K562 (cell line): ENCODE measurements at regions not wholly inside any gene's neighbourhood (a gene's known extent, or its start where the extent isn't known, plus 50 kb on each side); places are given as distances from the start of the nearest gene placed in this dataset.

Experiments
- ATAC-seq: fragments of 200-7000 bp; cut with Tn5 transposase; 3 replicates; pipeline ENCODE4 v1.9.1; 2020; ENCODE audit warnings: moderate library complexity
- BruUV-seq: library from RNA; stranded (reverse); fragments of 400-500 nt; replicated peaks from 2 replicates; lab custom pipeline; 2021; lab: Mats Ljungman, UMichigan
- CTCF ChIA-PET: fragments of 300-600 bp; formaldehyde crosslinking; extraction: SDS; loops from one replicate; lab custom pipeline; 2021; ENCODE audit warnings: low intra/inter-chr PET ratio; lab: Yijun Ruan, JAX
- POLR2A ChIA-PET: fragments of 300-600, 350-650 bp; sonication (Branson Sonifier 250); formaldehyde crosslinking; extraction: SDS; loops from one replicate; lab custom pipeline; 2021; ENCODE audit warnings: antibody characterized with exemption, inconsistent platforms; lab: Yijun Ruan, JAX
- DNase-seq, 4 experiments: peaks; one replicate each; pipeline versions ENCODE4 v3.0.0 to v3.0.0-alpha.2; 2011 to 2018; ENCODE audit warnings: low spot score in 3 of 4, mixed read lengths in 3 of 4; ENCODE audit errors: extremely low read depth in 1 of 4
- FAIRE-seq: peaks from 2 replicates; lab custom pipeline; 2011; peaks lifted over from hg19 to GRCh38; lab: Jason Lieb, UNC
- H2AFZ ChIP-seq: 2 replicates; pipeline ENCODE4 v1.6.0; 2011; ENCODE audit warnings: low read depth, low read length, control low read depth, inconsistent platforms
- H3K27ac ChIP-seq: fragments of 200-600 bp; 3 replicates; pipeline ENCODE4 v1.8.0; 2011; ENCODE audit warnings: low read depth, mild to moderate bottlenecking, control low read depth, inconsistent platforms, low read length, moderate library complexity, mixed read lengths; ENCODE audit errors: extremely low read depth
- H3K27me3 ChIP-seq, 2 experiments: fragments of 300-600 bp in 1 of 2; 2 replicates in 1 of 2; 3 replicates in 1 of 2; pipeline versions ENCODE4 v1.6.0 to v1.8.0; 2011; ENCODE audit warnings: inconsistent platforms in 2 of 2, low read length in 2 of 2, mild to moderate bottlenecking in 1 of 2, mixed read lengths in 1 of 2, moderate library complexity in 1 of 2; ENCODE audit not compliant: control insufficient read depth in 2 of 2, insufficient read depth in 2 of 2
- H3K36me3 ChIP-seq: fragments of 300-600 bp; 3 replicates; pipeline ENCODE4 v1.8.0; 2011; ENCODE audit warnings: mild to moderate bottlenecking, low read length, inconsistent platforms; ENCODE audit not compliant: control insufficient read depth, insufficient read depth
- H3K4me1 ChIP-seq, 2 experiments: fragments of 200-600 bp in 1 of 2; replicated peaks in 1 of 2; 2 replicates in 1 of 2; 3 replicates in 1 of 2; pipeline versions ENCODE4 v1.5.1 to v1.8.0; 2011; ENCODE audit warnings: inconsistent platforms in 2 of 2, low read length in 2 of 2, mild to moderate bottlenecking in 1 of 2, mixed read lengths in 1 of 2, moderate library complexity in 1 of 2; ENCODE audit not compliant: control insufficient read depth in 2 of 2, insufficient read depth in 2 of 2
- H3K4me2 ChIP-seq: 2 replicates; pipeline ENCODE4 v1.6.1; 2011; ENCODE audit warnings: low read length, control low read depth, inconsistent platforms, mixed read lengths; ENCODE audit not compliant: insufficient read depth
- H3K4me3 ChIP-seq: fragments of 200-600 bp; sonication (generic), shearing (Covaris generic); 2 replicates; pipeline ENCODE4 v1.5.1; 2016; ENCODE audit warnings: control low read depth, inconsistent platforms
- H3K79me2 ChIP-seq: fragments of 200-600 bp; 3 replicates; pipeline ENCODE4 v1.8.0; 2011; ENCODE audit warnings: low read length, inconsistent platforms; ENCODE audit not compliant: control insufficient read depth, insufficient read depth
- H3K9ac ChIP-seq, 2 experiments: 2 replicates each; pipeline versions ENCODE4 v1.6.0 to v1.6.1; 2011; ENCODE audit warnings: low read depth in 2 of 2, low read length in 2 of 2, control low read depth in 1 of 2, inconsistent platforms in 1 of 2, mild to moderate bottlenecking in 1 of 2, mixed read lengths in 1 of 2; ENCODE audit not compliant: insufficient read depth in 1 of 2
- H3K9me1 ChIP-seq: one replicate; pipeline ENCODE4 v1.6.0; 2011; ENCODE audit warnings: inconsistent platforms, mild to moderate bottlenecking, low read length, moderate library complexity; ENCODE audit not compliant: control insufficient read depth, insufficient read depth
- H3K9me3 ChIP-seq: replicated peaks from 2 replicates; pipeline ENCODE4 v1.5.1; 2011; ENCODE audit warnings: low read depth, low read length, inconsistent platforms; ENCODE audit not compliant: control insufficient read depth, insufficient read depth
- H4K20me1 ChIP-seq: replicated peaks from 2 replicates; pipeline ENCODE4 v1.6.1; 2011; ENCODE audit warnings: low read length, inconsistent platforms, mixed read lengths; ENCODE audit not compliant: control insufficient read depth, insufficient read depth
- AFF1 ChIP-seq, 2 experiments: fragments of 450-650 bp; IDR thresholded peaks; 2 replicates each; pipeline ENCODE4 v1.6.1; 2018; ENCODE audit warnings: mild to moderate bottlenecking in 2 of 2, low read depth in 1 of 2; ENCODE audit not compliant: partially characterized antibody in 2 of 2
- JUND ChIP-seq, 2 experiments: IDR thresholded peaks; 2 replicates in 1 of 2; 3 replicates in 1 of 2; pipeline ENCODE4 v1.6.1; 2011; ENCODE audit warnings: borderline replicate concordance in 2 of 2, low read depth in 2 of 2, low read length in 2 of 2, improper control_type of control experiment in 1 of 2, missing biosample characterization in 1 of 2, missing genetic modification characterization in 1 of 2, missing genetic modification reagents in 1 of 2
- MXI1 ChIP-seq: IDR thresholded peaks from 2 replicates; pipeline ENCODE4 v1.6.1; 2011; ENCODE audit warnings: low read depth, mild to moderate bottlenecking, improper control_type of control experiment, low read length
- NFE2 ChIP-seq: IDR thresholded peaks from 2 replicates; pipeline ENCODE4 v1.6.1; 2014; ENCODE audit warnings: antibody characterized with exemption, low read depth
- OTX1 ChIP-seq: fragments of 450-650 bp; formaldehyde crosslinking; IDR thresholded peaks from 2 replicates; pipeline ENCODE4 v1.4.0; 2022; ENCODE audit warnings: mild to moderate bottlenecking
- TFAM ChIP-seq: fragments of 250-450 bp; sonication (Bioruptor Pico); conservative IDR thresholded peaks from 2 replicates; pipeline ENCODE4 v1.5.0; 2021; ENCODE audit warnings: mild to moderate bottlenecking, moderate library complexity
- TRIM24 ChIP-seq, 2 experiments: fragments of 450-650 bp; IDR thresholded peaks; 2 replicates each; pipeline ENCODE4 v1.6.1; 2016
- in situ Hi-C: fragments of 300-500 bp; cut with MboI; formaldehyde crosslinking; loops from 4 replicates; pipeline ENCODE4 v1.15.0; 2018; ENCODE audit warnings: inconsistent platforms, mixed read lengths
- intact Hi-C: fragments of 100-400 bp; cut with micrococcal nuclease; formaldehyde crosslinking; loops from 2 replicates; pipeline ENCODE4 v1.14.2; 2022

GRCh38 chr9:11686733-11687132 is 1006.5 kb upstream of the TYRP1 start:
- POLR2A ChIA-PET, result no interaction called here
- H3K4me2 ChIP-seq, result no peak overlapping the region
- no peak overlapping the region for H3K27ac ChIP-seq
- intact Hi-C loops, result no loop called here
- H3K9ac ChIP-seq, result no peak overlapping the region
- ATAC-seq, result no peak
- H3K4me3 ChIP-seq, result no peak overlapping the region
- no peaks in the 10 kb centered on the region for H3K9me1 ChIP-seq
- TF ChIP-seq TFAM (CRISPR knock-in tag) (no peak), MXI1 (no peak), JUND (IDR thresholded peaks at IDR 0.05; ENCODE audit: borderline replicate concordance, low read depth, low read length) (no peak), JUND (tag; IDR thresholded peaks at IDR 0.05; ENCODE audit: borderline replicate concordance, low read depth, low read length) (no peak), AFF1 (IDR thresholded peaks at IDR 0.05; ENCODE audit: low read depth in 1 of 2, partially characterized antibody in 2 of 2) (no peak), NFE2 (no peak), TRIM24 (IDR thresholded peaks at IDR 0.05) (no peak), OTX1 (CRISPR knock-in tag) (no peak)
- BruUV-seq, result no TSS peak
- no peaks in the 10 kb centered on the region for H3K36me3 ChIP-seq
- FAIRE-seq, result no peak
- no peaks in the 10 kb centered on the region for H3K79me2 ChIP-seq
- DNase-seq, result no peak
- H3K27me3 ChIP-seq, result no peaks in the 10 kb centered on the region
- no peaks in the 10 kb centered on the region for H3K9me3 ChIP-seq
- CTCF ChIA-PET, result no interaction called here
- in situ Hi-C loops, result no loop called here
- no peak overlapping the region for H2AFZ ChIP-seq
- H4K20me1 ChIP-seq, result no peaks in the 10 kb centered on the region
- no peaks in the 10 kb centered on the region for H3K4me1 ChIP-seq
